IMR-90 (cell line): ENCODE measurements at regions not wholly inside any gene's neighbourhood (a gene's known extent, or its start where the extent isn't known, plus 50 kb on each side); places are given as distances from the start of the nearest gene placed in this dataset.

Source experiments
- ATAC-seq: fragments of 200-7000 bp; cut with Tn5 transposase; 2 replicates; pipeline ENCODE4 v1.9.1; 2020; ENCODE audit warnings: low read depth, mild to moderate bottlenecking, moderate library complexity
- BruUV-seq: library from RNA; stranded (reverse); fragments of 400-500 nt; replicated peaks from 2 replicates; lab custom pipeline; 2021; lab: Mats Ljungman, UMichigan
- CTCF ChIA-PET: fragments of 300-600 bp; formaldehyde crosslinking; extraction: SDS; loops from one replicate; lab custom pipeline; 2021; ENCODE audit warnings: antibody characterized with exemption; lab: Yijun Ruan, JAX
- POLR2A ChIA-PET: fragments of 300-600 bp; sonication (Branson Sonifier 250); formaldehyde crosslinking; loops from one replicate; lab custom pipeline; 2022; ENCODE audit warnings: antibody characterized with exemption; ENCODE audit not compliant: unreplicated experiment; lab: Charles Lee
- DNase-seq: peaks from one replicate; pipeline ENCODE4 v3.0.0; 2013
- H2AFZ ChIP-seq: replicated peaks from 2 replicates; pipeline ENCODE3; 2013; ENCODE audit warnings: low read length, mild to moderate bottlenecking; ENCODE audit not compliant: poor library complexity
- H2AK5ac ChIP-seq: 2 replicates; pipeline ENCODE4 v1.6.1; 2013; ENCODE audit warnings: low read depth, low read length, inconsistent platforms
- H2AK9ac ChIP-seq: replicated peaks from 2 replicates; pipeline ENCODE3; 2013; ENCODE audit warnings: mild to moderate bottlenecking, low read depth, low read length, moderate library complexity; ENCODE audit not compliant: poor library complexity
- H2BK120ac ChIP-seq: 2 replicates; pipeline ENCODE4 v1.6.1; 2013; ENCODE audit warnings: low read depth, low read length, inconsistent platforms
- H2BK15ac ChIP-seq: 3 replicates; pipeline ENCODE4 v1.6.1; 2013; ENCODE audit warnings: low read depth, low read length, inconsistent platforms
- H2BK20ac ChIP-seq: 2 replicates; pipeline ENCODE4 v1.6.1; 2013; ENCODE audit warnings: low read depth, mild to moderate bottlenecking, inconsistent platforms, low read length, moderate library complexity
- H2BK5ac ChIP-seq: 2 replicates; pipeline ENCODE4 v1.6.1; 2013; ENCODE audit warnings: mild to moderate bottlenecking, low read depth, low read length, inconsistent platforms; ENCODE audit not compliant: poor library complexity, severe bottlenecking
- H3K14ac ChIP-seq: replicated peaks from 2 replicates; pipeline ENCODE4 v1.6.1; 2013; ENCODE audit warnings: low read depth, low read length, inconsistent platforms
- H3K18ac ChIP-seq: 2 replicates; pipeline ENCODE4 v1.6.1; 2013; ENCODE audit warnings: low read depth, low read length, control low read depth
- H3K23ac ChIP-seq: 2 replicates; pipeline ENCODE4 v1.6.1; 2013; ENCODE audit warnings: low read depth, low read length, inconsistent platforms
- H3K27ac ChIP-seq: 2 replicates; pipeline ENCODE4 v1.5.1; 2013; ENCODE audit warnings: mild to moderate bottlenecking, control low read depth, low read length; ENCODE audit not compliant: insufficient read depth
- H3K27me3 ChIP-seq: 2 replicates; pipeline ENCODE4 v1.6.1; 2013; ENCODE audit warnings: low read length; ENCODE audit not compliant: control insufficient read depth, insufficient read depth
- H3K36me3 ChIP-seq: 2 replicates; pipeline ENCODE4 v1.6.1; 2013; ENCODE audit warnings: low read length, mixed read lengths; ENCODE audit not compliant: control insufficient read depth, insufficient read depth
- H3K4ac ChIP-seq: 2 replicates; pipeline ENCODE4 v1.6.1; 2013; ENCODE audit warnings: low read depth, low read length, inconsistent platforms
- H3K4me1 ChIP-seq: 2 replicates; pipeline ENCODE4 v1.6.1; 2013; ENCODE audit warnings: low read length, mixed read lengths; ENCODE audit not compliant: control insufficient read depth, insufficient read depth
- H3K4me2 ChIP-seq: 2 replicates; pipeline ENCODE4 v1.6.1; 2013; ENCODE audit warnings: low read depth, mild to moderate bottlenecking, control low read depth, low read length, moderate library complexity
- H3K4me3 ChIP-seq: 2 replicates; pipeline ENCODE4 v1.5.1; 2013; ENCODE audit warnings: low read depth, mild to moderate bottlenecking, control low read depth, low read length, moderate library complexity; ENCODE audit not compliant: insufficient read depth
- H3K56ac ChIP-seq: 2 replicates; pipeline ENCODE4 v1.6.1; 2013; ENCODE audit warnings: low read length, inconsistent platforms; ENCODE audit not compliant: insufficient read depth; ENCODE audit errors: extremely low read depth
- H3K79me1 ChIP-seq, 2 experiments: 2 replicates each; pipeline ENCODE4 v1.6.1; 2013; ENCODE audit warnings: low read length in 2 of 2, inconsistent platforms in 1 of 2, low read depth in 1 of 2
- H3K9ac ChIP-seq: 2 replicates; pipeline ENCODE4 v1.6.1; 2013; ENCODE audit warnings: low read depth, low read length, control low read depth
- H3K9me1 ChIP-seq: 2 replicates; pipeline ENCODE4 v1.6.1; 2013; ENCODE audit warnings: low read length, inconsistent platforms; ENCODE audit not compliant: insufficient read depth
- H3K9me3 ChIP-seq: 2 replicates; pipeline ENCODE4 v1.6.1; 2013; ENCODE audit warnings: low read length; ENCODE audit not compliant: control insufficient read depth, insufficient read depth
- H4K20me1 ChIP-seq: 2 replicates; pipeline ENCODE4 v1.6.1; 2013; ENCODE audit warnings: low read length, inconsistent platforms; ENCODE audit not compliant: insufficient read depth
- H4K5ac ChIP-seq: 2 replicates; pipeline ENCODE4 v1.6.1; 2013; ENCODE audit warnings: mild to moderate bottlenecking, low read depth, low read length, control low read depth
- H4K8ac ChIP-seq, 2 experiments: 2 replicates each; pipeline ENCODE4 v1.6.1; 2013; ENCODE audit warnings: low read depth in 2 of 2, low read length in 2 of 2, control low read depth in 1 of 2, inconsistent platforms in 1 of 2
- H4K91ac ChIP-seq: 2 replicates; pipeline ENCODE4 v1.6.1; 2013; ENCODE audit warnings: low read depth, low read length, inconsistent platforms; ENCODE audit not compliant: insufficient read depth
- MAFK ChIP-seq: IDR thresholded peaks from 2 replicates; pipeline ENCODE4 v1.6.1; 2012; ENCODE audit warnings: low read depth, low read length, improper control_type of control experiment
- WGBS, 2 experiments: methylation state at CpG; one replicate each; pipeline versions ENCODE4 v1.1.5 to v1.1.7; 2013; ENCODE audit warnings: missing lambda C conversion rate in 2 of 2; ENCODE audit not compliant: insufficient read length in 1 of 2; ENCODE audit errors: extremely low coverage in 2 of 2; 5-methylcytosine and 5-hydroxymethylcytosine counted together
- dilution Hi-C: fragments of 300-500 bp; cut with HindIII; formaldehyde crosslinking; loops from one replicate; pipeline ENCODE4 v1.14.3; 2018; ENCODE audit warnings: low sequenced_read_pairs; ENCODE audit not compliant: unreplicated experiment
- in situ Hi-C: fragments of 300-500 bp; cut with MboI; formaldehyde crosslinking; loops from 3 replicates; pipeline ENCODE4 v1.14.3; 2019; ENCODE audit warnings: low sequenced_read_pairs, inconsistent platforms, mixed read lengths
- intact Hi-C: fragments of 100-400 bp; cut with micrococcal nuclease; formaldehyde crosslinking; loops from 2 replicates; pipeline ENCODE4 v1.10.0; 2022
- TF ChIP-seq, protein P1 (sequence below): fragments of 150-350 bp; IDR thresholded peaks from 2 replicates; pipeline ENCODE4 v1.6.1; 2017; ENCODE audit warnings: mild to moderate bottlenecking, antibody characterized with exemption, low read length, low read depth

DNA sequence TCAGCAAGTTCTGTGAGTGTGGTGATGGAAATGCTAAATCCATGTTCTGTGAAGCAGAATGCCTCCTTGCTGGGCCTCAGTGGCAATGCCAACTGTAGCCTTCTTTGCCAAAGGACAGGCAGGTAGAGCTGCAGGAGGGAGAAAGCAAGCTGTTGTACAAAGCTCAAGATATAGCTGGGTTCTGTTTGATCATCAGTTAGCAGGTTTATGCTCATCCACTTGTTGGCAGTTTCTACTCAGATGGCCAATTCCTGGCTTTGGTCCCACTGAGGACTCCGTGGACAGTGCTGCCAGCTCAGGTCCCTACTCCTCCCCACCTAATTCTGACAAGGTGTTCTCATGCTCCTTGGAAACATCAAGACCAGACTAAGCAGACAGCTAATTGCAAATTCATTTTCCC lies 65.1 kb downstream of the PRSS23 start:
- Histone ChIP-seq H2AK5ac (no peak overlapping the region), H3K14ac (no peak overlapping the region), H3K9ac (no peak overlapping the region), H2BK5ac (no peak overlapping the region), H4K8ac (no peak overlapping the region), H4K5ac (no peak overlapping the region), H3K4ac (no peak overlapping the region), H2AFZ (no peak overlapping the region), H3K4me1 (no peaks in the 10 kb centered on the region), H4K91ac (no peak overlapping the region), H2BK15ac (no peak overlapping the region), H3K36me3 (no peaks in the 10 kb centered on the region), H4K20me1 (no peaks in the 10 kb centered on the region), H3K27me3 (no peaks in the 10 kb centered on the region; the same call in 1 of the 2 replicates), H3K4me3 (no peak overlapping the region), H3K79me1 (no peaks in the 10 kb centered on the region), H3K9me1 (no peaks in the 10 kb centered on the region; the same call in 1 of the 2 replicates), H2BK120ac (no peak overlapping the region), H3K56ac (no peak overlapping the region), H3K9me3 (no peaks in the 10 kb centered on the region), H3K18ac (no peak overlapping the region), H3K27ac (no peak overlapping the region), H3K4me2 (no peak overlapping the region), H2AK9ac (no peak overlapping the region), H3K23ac (no peak overlapping the region), H2BK20ac (no peak overlapping the region)
- intact Hi-C loops (no loop called here), in situ Hi-C loops (loop anchor here (5.0 to 10.0 kb wide), 2 partner anchors 57 to 429 kb away; no protein-coding TSS in a partner anchor), dilution Hi-C loops (no loop called here)
- BruUV-seq = no TSS peak
- no peak for TF ChIP-seq MAFK
- TF ChIP-seq, protein P1, sequence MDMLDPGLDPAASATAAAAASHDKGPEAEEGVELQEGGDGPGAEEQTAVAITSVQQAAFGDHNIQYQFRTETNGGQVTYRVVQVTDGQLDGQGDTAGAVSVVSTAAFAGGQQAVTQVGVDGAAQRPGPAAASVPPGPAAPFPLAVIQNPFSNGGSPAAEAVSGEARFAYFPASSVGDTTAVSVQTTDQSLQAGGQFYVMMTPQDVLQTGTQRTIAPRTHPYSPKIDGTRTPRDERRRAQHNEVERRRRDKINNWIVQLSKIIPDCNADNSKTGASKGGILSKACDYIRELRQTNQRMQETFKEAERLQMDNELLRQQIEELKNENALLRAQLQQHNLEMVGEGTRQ = no peak
- DNase-seq = no peak
- 43% methylated on average over 1 of the region's 1 CpG; no CpG with 5 or more reads in 1 of the 2 experiments for WGBS, 2 experiments
- POLR2A ChIA-PET = no interaction called here
- ATAC-seq = no peak
- CTCF ChIA-PET = no interaction called here
